ENCODE measurements at regions not wholly inside any gene's neighbourhood (a gene's known extent, or its start where the extent isn't known, plus 50 kb on each side); places are given as distances from the start of the nearest gene placed in this dataset.

DNA sequence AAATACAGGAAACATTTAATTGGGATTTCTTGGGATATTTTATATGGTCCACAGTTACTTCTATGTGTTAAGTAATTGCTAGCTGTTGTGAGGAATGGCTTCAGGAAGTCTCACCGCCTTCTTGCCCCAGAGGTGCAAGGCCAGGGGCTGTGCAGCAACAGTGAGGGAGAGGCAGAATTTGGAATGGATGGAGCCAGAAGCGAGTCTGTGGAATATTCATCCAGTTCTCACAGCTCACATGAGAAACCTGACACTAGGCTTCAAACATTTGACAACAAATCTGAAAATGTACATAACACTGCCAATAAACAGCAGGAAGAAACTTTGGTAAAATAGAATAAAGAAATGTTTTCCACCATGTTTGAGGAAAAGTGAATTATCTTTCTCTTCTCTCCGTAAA is 66.5 kb downstream of the GPR6 start:
- Mint-ChIP-seq H3K4me3 (no peak overlapping the region), H3K4me1 (peaks cover 7% of the 10 kb centered on the region), H3K36me3 (no peaks in the 10 kb centered on the region), H3K27ac (no peak overlapping the region), H3K9me3 (no peaks in the 10 kb centered on the region)
- ATAC-seq = no peak
- DNase-seq (ENCODE audit: low spot score in 2 of 2) = no peak

GRCh38 chr6:110048221-110048875 is 70.2 kb downstream of the GPR6 start:
- no peaks in the 10 kb centered on the region for H3K4me1 Mint-ChIP-seq
- no peak overlapping the region for H3K27ac Mint-ChIP-seq
- ATAC-seq = peak; percentile 19
- H3K9me3 Mint-ChIP-seq = no peaks in the 10 kb centered on the region
- no peak for DNase-seq (ENCODE audit: low spot score in 2 of 2)
- no peaks in the 10 kb centered on the region for H3K36me3 Mint-ChIP-seq
- no peak overlapping the region for H3K4me3 Mint-ChIP-seq

GRCh38 chr6:110049696-110050439 is 71.8 kb downstream of the GPR6 start:
- no peak overlapping the region for H3K27ac Mint-ChIP-seq
- no peaks in the 10 kb centered on the region for H3K9me3 Mint-ChIP-seq
- no peaks in the 10 kb centered on the region for H3K4me1 Mint-ChIP-seq
- ATAC-seq = no peak
- H3K4me3 Mint-ChIP-seq = no peak overlapping the region
- DNase-seq (ENCODE audit: low spot score in 2 of 2) = peak in 1 of 2 donors; percentile 34
- H3K36me3 Mint-ChIP-seq = no peaks in the 10 kb centered on the region

Data from stimulated activated effector memory CD8-positive, alpha-beta T cell treated with anti-CD3 and anti-CD28 coated beads, Interleukin-12 subunit alpha, Interleukin-12 subunit beta, amount 100 ng/mL, for 72 hours (primary cell).